Mesothelial cell of epicardium (in vitro differentiated cells): ENCODE measurements at regions not wholly inside any gene's neighbourhood (a gene's known extent, or its start where the extent isn't known, plus 50 kb on each side); places are given as distances from the start of the nearest gene placed in this dataset.
A peak's percentile ranks its signal among the peaks of the same experiment; 100 is the strongest.

Source experiments
- DNase-seq, 2 experiments: peaks; one replicate each; pipeline ENCODE4 v3.0.0; 2021; ENCODE audit warnings: low spot score in 2 of 2; ENCODE audit not compliant: unreplicated experiment in 2 of 2
- H3K27ac Mint-ChIP-seq: 2 replicates; pipeline ENCODE4 v1.8.0; 2021; ENCODE audit warnings: mixed read lengths
- H3K27me3 Mint-ChIP-seq: 2 replicates; pipeline ENCODE4 v1.8.0; 2021; ENCODE audit warnings: low read depth, mixed read lengths
- H3K36me3 Mint-ChIP-seq: 2 replicates; pipeline ENCODE4 v1.8.0; 2021; ENCODE audit warnings: mixed read lengths
- H3K4me1 Mint-ChIP-seq: 2 replicates; pipeline ENCODE4 v1.8.0; 2021; ENCODE audit warnings: mixed read lengths
- H3K4me3 Mint-ChIP-seq: 2 replicates; pipeline ENCODE4 v1.8.0; 2021; ENCODE audit warnings: mild to moderate bottlenecking, moderate library complexity, mixed read lengths
- H3K9me3 Mint-ChIP-seq: 2 replicates; pipeline ENCODE4 v1.8.0; 2021; ENCODE audit warnings: mixed read lengths
- CTCF ChIP-seq: fragments of 200-600 bp; sonication (generic); IDR thresholded peaks from one replicate; pipeline ENCODE4 v1.5.0; 2021; ENCODE audit warnings: antibody characterized with exemption; ENCODE audit not compliant: unreplicated experiment

- no peak overlapping the region for H3K27ac Mint-ChIP-seq
- no peak overlapping the region for H3K4me3 Mint-ChIP-seq
- TF ChIP-seq CTCF: no peak
- no peaks in the 10 kb centered on the region for H3K4me1 Mint-ChIP-seq
- DNase-seq: peak in 1 of 2 experiments; percentile 24
- no peaks in the 10 kb centered on the region for H3K9me3 Mint-ChIP-seq
- no peaks in the 10 kb centered on the region for H3K36me3 Mint-ChIP-seq
- H3K27me3 Mint-ChIP-seq: peaks cover 3% of the 10 kb centered on the region
Observed at GRCh38 chr9:91077624-91078368, 276.2 kb downstream of the SYK start.

DNA sequence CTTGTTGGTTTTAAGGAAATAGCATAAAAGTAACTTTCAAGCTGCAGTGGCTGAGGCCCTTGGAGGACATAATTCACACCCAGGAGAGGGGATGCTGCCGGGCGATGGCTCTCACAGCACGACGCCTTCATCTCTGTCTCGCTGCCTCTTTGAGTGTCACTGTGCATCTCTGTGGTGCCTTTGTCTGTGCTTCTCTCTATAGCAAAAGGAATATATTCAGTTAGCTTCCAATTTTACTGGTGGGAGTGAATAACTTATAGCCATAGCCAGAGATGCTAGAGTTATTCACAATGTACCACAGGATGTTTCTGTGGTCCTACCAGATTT lies 276.7 kb downstream of the SYK start:
- H3K27ac Mint-ChIP-seq: no peak overlapping the region
- no peak for DNase-seq
- H3K4me1 Mint-ChIP-seq: no peaks in the 10 kb centered on the region
- H3K9me3 Mint-ChIP-seq: no peaks in the 10 kb centered on the region
- H3K36me3 Mint-ChIP-seq: no peaks in the 10 kb centered on the region
- H3K4me3 Mint-ChIP-seq: no peak overlapping the region
- no peak for TF ChIP-seq CTCF
- peaks cover 3% of the 10 kb centered on the region for H3K27me3 Mint-ChIP-seq

DNA sequence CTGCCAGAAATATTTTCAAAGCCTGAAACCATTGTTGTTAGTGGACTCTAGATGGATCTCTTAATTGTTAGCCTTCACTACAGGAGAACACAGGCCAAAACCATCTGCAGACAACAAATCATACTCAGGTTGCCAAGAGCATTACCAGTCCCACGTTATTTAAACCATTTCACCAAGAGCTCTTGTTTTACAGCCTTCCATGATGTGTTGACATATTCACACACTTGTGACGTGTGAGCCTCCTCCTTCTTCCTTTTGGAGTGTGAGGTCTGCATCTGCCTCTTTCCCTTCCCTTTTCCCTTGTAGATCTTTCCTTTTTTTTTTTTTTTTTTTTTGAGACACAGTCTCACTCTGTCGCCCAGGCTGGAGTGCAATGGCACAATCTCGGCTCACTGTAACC lies 279.0 kb downstream of the AUH start:
- Mint-ChIP-seq H3K27me3 (no peaks in the 10 kb centered on the region), H3K9me3 (no peaks in the 10 kb centered on the region), H3K4me1 (no peaks in the 10 kb centered on the region), H3K27ac (no peak overlapping the region), H3K4me3 (no peak overlapping the region), H3K36me3 (no peaks in the 10 kb centered on the region)
- no peak for TF ChIP-seq CTCF
- DNase-seq: no peak

DNA sequence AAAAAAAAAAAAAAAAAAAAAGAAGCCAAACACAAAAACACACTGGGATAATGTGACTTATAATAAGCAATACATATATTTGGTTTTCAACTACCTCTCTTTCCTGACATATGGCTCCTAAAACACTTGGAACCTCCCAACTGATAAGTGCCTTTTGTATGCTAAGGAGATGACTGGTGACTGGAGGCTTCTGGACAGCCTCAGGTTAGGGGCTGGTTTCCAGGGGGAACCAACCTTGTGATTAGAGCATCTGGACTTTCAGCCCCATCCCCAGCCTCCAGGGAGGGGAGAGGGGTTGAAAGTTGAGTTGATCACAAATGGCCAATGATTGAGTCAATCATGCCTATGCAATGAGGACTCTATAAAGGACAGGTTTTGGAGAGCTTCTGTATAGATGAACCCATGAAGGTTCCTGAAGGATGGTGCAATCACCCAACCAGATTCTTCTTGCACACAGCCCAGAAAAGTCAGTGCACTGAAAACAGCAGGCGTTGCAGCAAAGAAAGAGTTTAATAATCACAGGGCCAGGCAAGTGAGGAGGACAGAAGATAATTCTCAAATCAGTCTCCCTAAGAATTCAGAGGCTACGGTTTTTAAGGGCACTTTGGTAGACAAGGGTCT lies 276.7 kb downstream of the AUH start:
- no peak overlapping the region for H3K4me3 Mint-ChIP-seq
- no peaks in the 10 kb centered on the region for H3K36me3 Mint-ChIP-seq
- H3K4me1 Mint-ChIP-seq: no peaks in the 10 kb centered on the region
- no peak for DNase-seq
- TF ChIP-seq CTCF: no peak
- no peaks in the 10 kb centered on the region for H3K9me3 Mint-ChIP-seq
- no peak overlapping the region for H3K27ac Mint-ChIP-seq
- no peaks in the 10 kb centered on the region for H3K27me3 Mint-ChIP-seq

- no peaks in the 10 kb centered on the region for H3K27me3 Mint-ChIP-seq
- no peaks in the 10 kb centered on the region for H3K9me3 Mint-ChIP-seq
- TF ChIP-seq CTCF: no peak
- no peaks in the 10 kb centered on the region for H3K36me3 Mint-ChIP-seq
- H3K27ac Mint-ChIP-seq: no peak overlapping the region
- no peak overlapping the region for H3K4me3 Mint-ChIP-seq
- H3K4me1 Mint-ChIP-seq: no peaks in the 10 kb centered on the region
- DNase-seq: no peak
Observed at GRCh38 chr9:91085517-91086291, 276.0 kb downstream of the AUH start.
